ENCODE measurements at regions not wholly inside any gene's neighbourhood (a gene's known extent, or its start where the extent isn't known, plus 50 kb on each side); places are given as distances from the start of the nearest gene placed in this dataset.

- H3K4me3 Mint-ChIP-seq = no peak overlapping the region
- Histone ChIP-seq H3K27ac (ENCODE audit: low read depth in 1 of 2, low read length in 2 of 2) (peak overlapping the region in 1 of 2 donors; percentile 88), H3K4me1 (ENCODE audit: insufficient read depth, low read length) (peaks cover 53% of the 10 kb centered on the region), H3K9me3 (ENCODE audit: control insufficient read depth in 1 of 2, insufficient read depth in 1 of 2, low read length in 2 of 2) (no peaks in the 10 kb centered on the region), H3K36me3 (ENCODE audit: insufficient read depth, low read length) (no peaks in the 10 kb centered on the region), H3K4me3 (ENCODE audit: low read length) (no peak overlapping the region), H3K27me3 (ENCODE audit: control insufficient read depth in 1 of 2, insufficient read depth in 2 of 2, low read length in 2 of 2) (no peaks in the 10 kb centered on the region)
- TF ChIP-seq CTCF (IDR thresholded peaks at IDR 0.05) = no peak
- peaks cover 20% of the 10 kb centered on the region for H3K4me1 Mint-ChIP-seq (ENCODE audit: low read depth)
- ChIA-PET POLR2A (no interaction called here), CTCF (interaction anchor here (1.9 kb wide), 1 partner anchor 419 kb away, joined by 7 read pairs; no protein-coding TSS in a partner anchor)
- peaks cover 4% of the 10 kb centered on the region for H3K27me3 Mint-ChIP-seq
- H3K36me3 Mint-ChIP-seq (ENCODE audit: low read depth) = no peaks in the 10 kb centered on the region
- no peak for ATAC-seq (ENCODE audit: poor library complexity)
- no peaks in the 10 kb centered on the region for H3K9me3 Mint-ChIP-seq
- peak overlapping the region; percentile 79 for H3K27ac Mint-ChIP-seq
- intact Hi-C loops (cut with DNase I, micrococcal nuclease) = no loop called here
- DNase-seq = no peak
Measured at GRCh38 chr17:83200751-83201150, 121.3 kb downstream of the METRNL start.

- peak overlapping the region in 1 of 2 donors; percentile 88 for H3K27ac ChIP-seq (ENCODE audit: low read depth in 1 of 2, low read length in 2 of 2)
- peaks cover 53% of the 10 kb centered on the region for H3K4me1 ChIP-seq (ENCODE audit: insufficient read depth, low read length)
- ATAC-seq (ENCODE audit: poor library complexity) = no peak
- no peaks in the 10 kb centered on the region for H3K27me3 ChIP-seq (ENCODE audit: control insufficient read depth in 1 of 2, insufficient read depth in 2 of 2, low read length in 2 of 2)
- no peak for TF ChIP-seq CTCF (IDR thresholded peaks at IDR 0.05)
- H3K36me3 Mint-ChIP-seq (ENCODE audit: low read depth) = no peaks in the 10 kb centered on the region
- H3K27me3 Mint-ChIP-seq = peaks cover 4% of the 10 kb centered on the region
- intact Hi-C loops (cut with DNase I, micrococcal nuclease) = no loop called here
- H3K9me3 ChIP-seq (ENCODE audit: control insufficient read depth in 1 of 2, insufficient read depth in 1 of 2, low read length in 2 of 2) = no peaks in the 10 kb centered on the region
- H3K4me1 Mint-ChIP-seq (ENCODE audit: low read depth) = peaks cover 20% of the 10 kb centered on the region
- no peak overlapping the region for H3K4me3 ChIP-seq (ENCODE audit: low read length)
- H3K36me3 ChIP-seq (ENCODE audit: insufficient read depth, low read length) = no peaks in the 10 kb centered on the region
- no peak overlapping the region for H3K27ac Mint-ChIP-seq
- no peaks in the 10 kb centered on the region for H3K9me3 Mint-ChIP-seq
- peak in 1 of 14 experiments; percentile 16 for DNase-seq
- POLR2A ChIA-PET = no interaction called here
- CTCF ChIA-PET = interaction anchor here (1.9 kb wide), 1 partner anchor 420 kb away, joined by 7 read pairs; no protein-coding TSS in a partner anchor
- peak overlapping the region; percentile 26 for H3K4me3 Mint-ChIP-seq
Measured at GRCh38 chr17:83201206-83202001, 122.0 kb downstream of the METRNL start.

GRCh38 chr17:83202002-83203000 lies 122.9 kb downstream of the METRNL start:
- Histone ChIP-seq H3K36me3 (ENCODE audit: insufficient read depth, low read length) (no peaks in the 10 kb centered on the region), H3K9me3 (ENCODE audit: control insufficient read depth in 1 of 2, insufficient read depth in 1 of 2, low read length in 2 of 2) (no peaks in the 10 kb centered on the region), H3K4me1 (ENCODE audit: insufficient read depth, low read length) (peaks cover 55% of the 10 kb centered on the region), H3K27me3 (ENCODE audit: control insufficient read depth in 1 of 2, insufficient read depth in 2 of 2, low read length in 2 of 2) (no peaks in the 10 kb centered on the region), H3K4me3 (ENCODE audit: low read length) (no peak overlapping the region), H3K27ac (ENCODE audit: low read depth in 1 of 2, low read length in 2 of 2) (no peak overlapping the region)
- peaks cover 20% of the 10 kb centered on the region for H3K4me1 Mint-ChIP-seq (ENCODE audit: low read depth)
- H3K27me3 Mint-ChIP-seq = peaks cover 4% of the 10 kb centered on the region
- H3K36me3 Mint-ChIP-seq (ENCODE audit: low read depth) = no peaks in the 10 kb centered on the region
- ChIA-PET POLR2A (no interaction called here), CTCF (no interaction called here)
- no peak overlapping the region for H3K4me3 Mint-ChIP-seq
- TF ChIP-seq CTCF (IDR thresholded peaks at IDR 0.05) = no peak
- no peak for ATAC-seq (ENCODE audit: poor library complexity)
- no peaks in the 10 kb centered on the region for H3K9me3 Mint-ChIP-seq
- H3K27ac Mint-ChIP-seq = no peak overlapping the region
- intact Hi-C loops (cut with DNase I, micrococcal nuclease) = no loop called here
- DNase-seq = peak in 1 of 14 experiments; percentile 28

Data from CD4-positive, alpha-beta T cell (primary cell).